ENCODE measurements at regions not wholly inside any gene's neighbourhood (a gene's known extent, or its start where the extent isn't known, plus 50 kb on each side); places are given as distances from the start of the nearest gene placed in this dataset.

DNA sequence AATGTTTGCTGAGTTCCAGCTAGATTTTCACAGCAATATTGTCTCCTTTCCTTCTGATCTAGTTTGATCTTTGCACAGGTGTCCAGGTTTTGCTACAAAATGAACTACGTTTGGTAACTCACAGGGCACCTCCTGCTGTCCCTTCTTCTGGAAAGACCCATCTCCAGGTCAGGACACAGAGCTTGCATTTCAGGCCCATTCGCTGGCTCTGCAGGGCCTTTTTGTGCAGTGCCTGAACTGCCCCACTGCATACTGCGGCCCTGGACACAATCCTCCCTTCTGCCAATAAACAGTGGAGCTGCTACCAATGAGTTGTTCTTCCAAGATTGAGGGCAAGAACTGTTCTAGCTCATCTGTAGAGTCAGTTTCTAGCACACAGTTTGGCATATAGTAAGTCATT, 50.7 kb upstream of the BDH1 start:
- no TSS peak for BruUV-seq (replicated peaks)
- CTCF ChIA-PET = no interaction called here

More for the DNA sequence above, 50.7 kb upstream of the BDH1 start:
- in situ Hi-C loops (cut with HindIII; ENCODE audit: low pct_unique_long_range_greater_than_20kb, low sequenced_read_pairs) (no loop called here), intact Hi-C loops (cut with micrococcal nuclease; ENCODE audit: unreplicated experiment) (no loop called here)
- no peaks in the 10 kb centered on the region for H3K27me3 ChIP-seq (ENCODE audit: control insufficient read depth, insufficient read depth, low read length)
- no peaks in the 10 kb centered on the region for H3K9me3 ChIP-seq (ENCODE audit: control insufficient read depth, insufficient read depth, low read depth, low read length)
- TF ChIP-seq POLR2AphosphoS5 (IDR thresholded peaks at IDR 0.05; ENCODE audit: low read depth, low read length) = no peak
- TF ChIP-seq SIN3A (IDR thresholded peaks at IDR 0.05; ENCODE audit: borderline replicate concordance, insufficient read depth, low read depth, low read length) = no peak
- TF ChIP-seq, protein P1, sequence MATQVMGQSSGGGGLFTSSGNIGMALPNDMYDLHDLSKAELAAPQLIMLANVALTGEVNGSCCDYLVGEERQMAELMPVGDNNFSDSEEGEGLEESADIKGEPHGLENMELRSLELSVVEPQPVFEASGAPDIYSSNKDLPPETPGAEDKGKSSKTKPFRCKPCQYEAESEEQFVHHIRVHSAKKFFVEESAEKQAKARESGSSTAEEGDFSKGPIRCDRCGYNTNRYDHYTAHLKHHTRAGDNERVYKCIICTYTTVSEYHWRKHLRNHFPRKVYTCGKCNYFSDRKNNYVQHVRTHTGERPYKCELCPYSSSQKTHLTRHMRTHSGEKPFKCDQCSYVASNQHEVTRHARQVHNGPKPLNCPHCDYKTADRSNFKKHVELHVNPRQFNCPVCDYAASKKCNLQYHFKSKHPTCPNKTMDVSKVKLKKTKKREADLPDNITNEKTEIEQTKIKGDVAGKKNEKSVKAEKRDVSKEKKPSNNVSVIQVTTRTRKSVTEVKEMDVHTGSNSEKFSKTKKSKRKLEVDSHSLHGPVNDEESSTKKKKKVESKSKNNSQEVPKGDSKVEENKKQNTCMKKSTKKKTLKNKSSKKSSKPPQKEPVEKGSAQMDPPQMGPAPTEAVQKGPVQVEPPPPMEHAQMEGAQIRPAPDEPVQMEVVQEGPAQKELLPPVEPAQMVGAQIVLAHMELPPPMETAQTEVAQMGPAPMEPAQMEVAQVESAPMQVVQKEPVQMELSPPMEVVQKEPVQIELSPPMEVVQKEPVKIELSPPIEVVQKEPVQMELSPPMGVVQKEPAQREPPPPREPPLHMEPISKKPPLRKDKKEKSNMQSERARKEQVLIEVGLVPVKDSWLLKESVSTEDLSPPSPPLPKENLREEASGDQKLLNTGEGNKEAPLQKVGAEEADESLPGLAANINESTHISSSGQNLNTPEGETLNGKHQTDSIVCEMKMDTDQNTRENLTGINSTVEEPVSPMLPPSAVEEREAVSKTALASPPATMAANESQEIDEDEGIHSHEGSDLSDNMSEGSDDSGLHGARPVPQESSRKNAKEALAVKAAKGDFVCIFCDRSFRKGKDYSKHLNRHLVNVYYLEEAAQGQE (IDR thresholded peaks at IDR 0.05; ENCODE audit: insufficient read depth in 1 of 2, low read depth in 2 of 2, low read length in 1 of 2) = no peak
- TF ChIP-seq TCF7L2 (IDR thresholded peaks at IDR 0.05; ENCODE audit: low read depth, low read length) = no peak
- TF ChIP-seq, protein P2, sequence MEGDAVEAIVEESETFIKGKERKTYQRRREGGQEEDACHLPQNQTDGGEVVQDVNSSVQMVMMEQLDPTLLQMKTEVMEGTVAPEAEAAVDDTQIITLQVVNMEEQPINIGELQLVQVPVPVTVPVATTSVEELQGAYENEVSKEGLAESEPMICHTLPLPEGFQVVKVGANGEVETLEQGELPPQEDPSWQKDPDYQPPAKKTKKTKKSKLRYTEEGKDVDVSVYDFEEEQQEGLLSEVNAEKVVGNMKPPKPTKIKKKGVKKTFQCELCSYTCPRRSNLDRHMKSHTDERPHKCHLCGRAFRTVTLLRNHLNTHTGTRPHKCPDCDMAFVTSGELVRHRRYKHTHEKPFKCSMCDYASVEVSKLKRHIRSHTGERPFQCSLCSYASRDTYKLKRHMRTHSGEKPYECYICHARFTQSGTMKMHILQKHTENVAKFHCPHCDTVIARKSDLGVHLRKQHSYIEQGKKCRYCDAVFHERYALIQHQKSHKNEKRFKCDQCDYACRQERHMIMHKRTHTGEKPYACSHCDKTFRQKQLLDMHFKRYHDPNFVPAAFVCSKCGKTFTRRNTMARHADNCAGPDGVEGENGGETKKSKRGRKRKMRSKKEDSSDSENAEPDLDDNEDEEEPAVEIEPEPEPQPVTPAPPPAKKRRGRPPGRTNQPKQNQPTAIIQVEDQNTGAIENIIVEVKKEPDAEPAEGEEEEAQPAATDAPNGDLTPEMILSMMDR (IDR thresholded peaks at IDR 0.05) = no peak
- no peaks in the 10 kb centered on the region for H3K4me1 ChIP-seq (ENCODE audit: control insufficient read depth, insufficient read depth, low read length)
- ATAC-seq (no peak), DNase-seq (ENCODE audit: low read depth, low spot score) (no peak)
- peaks cover 9% of the 10 kb centered on the region; the same call in 1 of the 2 replicates for H3K36me3 ChIP-seq (ENCODE audit: control insufficient read depth, insufficient read depth, low read length)
- H3K27ac ChIP-seq (ENCODE audit: low read length) = no peak overlapping the region
- no peak overlapping the region for H3K4me3 ChIP-seq (ENCODE audit: low read depth in 2 of 2, low read length in 2 of 2)
- POLR2A ChIA-PET = no interaction called here
